DND-41 (cell line): ENCODE measurements at regions not wholly inside any gene's neighbourhood (a gene's known extent, or its start where the extent isn't known, plus 50 kb on each side); places are given as distances from the start of the nearest gene placed in this dataset.

Experiments
- EZH2 ChIP-seq: IDR thresholded peaks from 3 replicates; pipeline ENCODE4 v1.6.1; 2012; ENCODE audit warnings: borderline replicate concordance, low read depth, mild to moderate bottlenecking, moderate library complexity, low read length, inconsistent platforms; ENCODE audit not compliant: severe bottlenecking
- TF ChIP-seq, protein P1 (sequence below): IDR thresholded peaks from 2 replicates; pipeline ENCODE4 v1.5.1; 2012; ENCODE audit warnings: borderline replicate concordance, low read length, moderate library complexity, mild to moderate bottlenecking; ENCODE audit not compliant: poor library complexity, severe bottlenecking; ENCODE audit errors: extremely low read depth

DNA sequence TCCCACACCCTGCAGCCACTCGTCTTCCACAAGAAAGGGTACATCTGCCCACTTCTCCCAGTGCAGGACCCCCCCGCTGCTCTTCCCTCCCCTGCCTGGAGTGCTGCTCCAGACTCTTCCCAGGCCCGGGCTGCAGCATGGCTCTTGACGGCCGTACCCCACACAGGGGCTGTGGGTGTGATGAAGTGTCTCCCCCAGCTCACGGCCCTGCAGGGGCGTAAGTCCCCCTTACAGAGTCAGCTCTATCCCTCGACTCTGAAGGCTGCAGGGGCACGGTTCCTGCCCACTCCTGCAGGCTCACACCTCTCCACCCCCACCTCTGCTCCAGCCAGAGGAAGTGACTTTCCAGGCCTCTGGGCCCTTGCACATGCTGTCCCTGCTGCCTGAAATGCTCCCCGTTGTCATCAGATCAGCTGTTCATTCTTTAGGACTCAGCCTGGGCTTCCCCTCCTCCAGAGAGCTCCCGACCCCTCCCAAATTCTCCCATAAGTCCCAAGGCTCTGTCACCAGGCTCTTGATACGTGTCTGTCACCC lies 180.6 kb upstream of the IER5L start:
- TF ChIP-seq, protein P1, sequence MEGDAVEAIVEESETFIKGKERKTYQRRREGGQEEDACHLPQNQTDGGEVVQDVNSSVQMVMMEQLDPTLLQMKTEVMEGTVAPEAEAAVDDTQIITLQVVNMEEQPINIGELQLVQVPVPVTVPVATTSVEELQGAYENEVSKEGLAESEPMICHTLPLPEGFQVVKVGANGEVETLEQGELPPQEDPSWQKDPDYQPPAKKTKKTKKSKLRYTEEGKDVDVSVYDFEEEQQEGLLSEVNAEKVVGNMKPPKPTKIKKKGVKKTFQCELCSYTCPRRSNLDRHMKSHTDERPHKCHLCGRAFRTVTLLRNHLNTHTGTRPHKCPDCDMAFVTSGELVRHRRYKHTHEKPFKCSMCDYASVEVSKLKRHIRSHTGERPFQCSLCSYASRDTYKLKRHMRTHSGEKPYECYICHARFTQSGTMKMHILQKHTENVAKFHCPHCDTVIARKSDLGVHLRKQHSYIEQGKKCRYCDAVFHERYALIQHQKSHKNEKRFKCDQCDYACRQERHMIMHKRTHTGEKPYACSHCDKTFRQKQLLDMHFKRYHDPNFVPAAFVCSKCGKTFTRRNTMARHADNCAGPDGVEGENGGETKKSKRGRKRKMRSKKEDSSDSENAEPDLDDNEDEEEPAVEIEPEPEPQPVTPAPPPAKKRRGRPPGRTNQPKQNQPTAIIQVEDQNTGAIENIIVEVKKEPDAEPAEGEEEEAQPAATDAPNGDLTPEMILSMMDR, result no peak
- TF ChIP-seq EZH2, result no peak
